Ammon's horn (tissue), 1 donor: ENCODE measurements at regions not wholly inside any gene's neighbourhood (a gene's known extent, or its start where the extent isn't known, plus 50 kb on each side); places are given as distances from the start of the nearest gene placed in this dataset.
"Not testable (repeated sequence)": the region's sequence is repeated elsewhere in the genome, so short reads cannot be mapped to it uniquely, and the experiment has no call there.

ENCODE experiments used
- DNase-seq: peaks from one replicate; pipeline ENCODE4 v3.0.0-alpha.2; 2016; ENCODE audit warnings: low spot score

DNA sequence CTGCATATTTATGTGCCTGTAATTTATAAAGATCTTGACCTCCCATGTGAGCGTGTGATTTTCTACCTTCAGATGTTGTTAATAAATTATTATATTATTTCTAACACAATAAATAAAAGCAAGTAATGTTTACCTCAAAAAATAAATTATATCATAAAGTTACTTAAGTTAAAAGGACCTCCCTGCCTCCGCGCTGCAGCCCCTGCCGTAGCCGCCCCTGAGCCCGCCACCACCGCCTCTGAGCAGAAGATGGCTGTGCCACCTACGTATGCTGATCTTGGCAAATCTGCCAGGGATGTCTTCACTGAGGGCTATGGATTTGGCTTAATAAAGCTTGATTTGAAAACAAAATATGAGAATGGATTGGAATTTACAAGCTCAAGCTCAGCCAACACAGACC is 119.6 kb upstream of the BRWD3 start:
- DNase-seq, result no peak

DNA sequence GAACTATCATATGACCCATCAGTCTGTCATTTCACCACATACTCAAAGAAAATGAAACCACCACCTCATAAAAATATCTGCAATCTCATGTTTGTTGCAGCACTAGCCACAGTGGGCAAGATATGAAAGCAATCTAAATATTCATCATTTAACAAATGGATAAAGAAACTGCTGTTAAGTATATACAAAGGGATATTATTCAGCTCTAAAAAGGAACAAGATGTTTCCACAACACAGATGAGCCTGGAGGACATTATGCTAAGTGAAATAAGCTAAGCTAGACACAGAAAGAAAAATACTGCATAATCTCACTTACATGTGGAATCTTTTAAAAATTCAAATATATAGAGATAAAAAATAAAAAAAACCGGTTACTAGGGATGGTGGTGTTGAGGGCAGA is 108.2 kb upstream of the BRWD3 start:
- no peak for DNase-seq

DNA sequence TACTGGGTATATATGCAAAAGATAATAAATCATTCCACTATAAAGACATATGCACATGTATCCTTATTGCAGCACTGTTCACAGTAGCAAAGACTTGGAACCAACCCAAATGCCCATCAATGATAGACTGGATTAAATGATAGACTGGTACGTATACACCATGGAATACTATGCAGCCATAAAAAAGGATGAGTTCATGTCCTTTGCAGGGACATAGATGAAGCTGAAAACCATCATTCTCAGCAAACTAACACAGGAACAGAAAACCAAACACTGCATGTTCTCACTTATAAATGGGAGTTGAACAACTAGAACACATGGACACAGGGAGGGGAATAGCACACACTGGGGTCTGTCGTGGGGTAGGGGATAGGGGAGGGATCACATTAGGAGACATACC is 102.7 kb upstream of the BRWD3 start:
- DNase-seq, result not testable (repeated sequence)

DNA sequence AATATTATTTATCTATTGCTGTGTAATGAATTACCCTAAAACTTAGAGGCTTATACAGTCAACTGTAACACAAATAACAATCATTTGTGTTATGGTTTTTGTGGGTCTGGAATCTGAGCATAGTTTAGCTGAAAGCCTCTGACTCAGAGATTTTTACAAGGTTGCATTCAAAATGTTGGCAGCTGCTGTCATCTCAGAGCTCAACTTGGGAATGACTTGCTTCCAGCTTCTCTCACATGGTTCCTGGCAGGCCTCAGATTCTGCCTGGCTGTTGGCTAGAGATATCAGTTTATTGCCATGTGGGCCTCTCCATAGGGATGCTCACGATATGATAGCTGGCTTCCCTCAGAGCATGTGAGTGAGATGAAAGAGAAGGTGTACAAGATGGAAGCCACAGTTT is 70.2 kb upstream of the BRWD3 start:
- DNase-seq, result no peak

DNA sequence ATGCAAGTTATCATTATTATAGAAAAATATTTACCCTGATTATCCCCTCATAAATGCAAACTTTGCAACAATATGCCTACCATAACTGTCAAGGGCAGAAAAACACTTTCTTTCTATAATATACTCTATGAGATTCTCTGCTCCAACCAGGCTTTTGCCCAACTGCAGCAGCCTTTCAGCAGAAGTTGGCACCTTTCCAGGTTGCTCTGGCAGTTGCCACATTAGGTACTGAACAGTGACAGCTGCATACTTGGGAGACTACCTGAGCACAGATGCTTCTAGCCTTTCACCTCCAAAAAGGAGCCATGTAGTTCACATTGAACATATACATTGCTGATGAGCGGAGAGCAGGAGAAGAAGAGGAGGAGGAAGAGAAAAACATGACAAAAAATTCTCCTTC is 69.5 kb upstream of the BRWD3 start:
- DNase-seq, result peak; percentile 15

DNA sequence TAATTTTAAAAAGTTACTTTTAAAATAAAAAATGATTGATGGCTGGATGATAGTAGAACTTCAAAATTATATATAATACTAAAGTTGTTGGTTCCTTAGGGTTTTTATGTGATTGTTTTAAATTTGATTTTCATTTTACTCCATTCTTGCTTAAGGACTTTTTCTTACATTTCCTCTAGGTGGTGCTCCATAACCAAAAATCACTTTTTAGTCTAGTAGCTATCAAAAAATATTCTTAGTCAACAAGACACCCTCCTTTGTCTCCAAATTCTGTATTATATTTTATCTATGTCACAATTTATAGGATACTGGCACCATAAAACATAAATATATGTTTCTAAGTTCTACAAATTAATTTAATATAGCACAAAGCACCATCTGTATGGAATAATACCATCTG is 67.2 kb upstream of the BRWD3 start:
- peak; percentile 5 for DNase-seq
